Activated CD4-positive, alpha-beta T cell treated with anti-CD3 and anti-CD28 coated beads, Interleukin-2, Interleukin-6, amounts not matched to agents 100 ng/mL and 50 ng/mL, durations not matched to agents 16 hours and 8 hours (primary cell): ENCODE measurements at regions not wholly inside any gene's neighbourhood (a gene's known extent, or its start where the extent isn't known, plus 50 kb on each side); places are given as distances from the start of the nearest gene placed in this dataset.

Experiments
- DNase-seq: peaks from one replicate; pipeline ENCODE4 v3.0.0-alpha.2; 2020

- no peak for DNase-seq
These were observed 78.5 kb upstream of the BHLHE23 start for GRCh38 chr20:63085151-63085861.

GRCh38 chr20:63084563-63084927 is 77.8 kb upstream of the BHLHE23 start:
- DNase-seq = no peak

- DNase-seq = no peak
These were observed 77.2 kb upstream of the BHLHE23 start for GRCh38 chr20:63083831-63084562.

- no peak for DNase-seq
These were observed 76.4 kb upstream of the BHLHE23 start for GRCh38 chr20:63082939-63083735.

- DNase-seq = peak; percentile 23
These were observed 75.7 kb upstream of the BHLHE23 start for GRCh38 chr20:63082308-63082938.

GRCh38 chr20:63081831-63082230 is 75.1 kb upstream of the BHLHE23 start:
- DNase-seq = no peak

- DNase-seq = no peak
These were observed 74.6 kb upstream of the BHLHE23 start for GRCh38 chr20:63081351-63081750.

- no peak for DNase-seq
These were observed 74.0 kb upstream of the BHLHE23 start for GRCh38 chr20:63080811-63081210.

- DNase-seq = no peak
These were observed 73.6 kb upstream of the BHLHE23 start for GRCh38 chr20:63080411-63080810.

GRCh38 chr20:63079971-63080370 is 73.2 kb upstream of the BHLHE23 start:
- no peak for DNase-seq

- no peak for DNase-seq
These were observed 70.9 kb upstream of the BHLHE23 start for GRCh38 chr20:63077705-63078104.

GRCh38 chr20:63076421-63076820 is 69.7 kb upstream of the BHLHE23 start:
- no peak for DNase-seq

- no peak for DNase-seq
These were observed 67.9 kb upstream of the BHLHE23 start for GRCh38 chr20:63074631-63075030.

- DNase-seq = no peak
These were observed 67.4 kb upstream of the BHLHE23 start for GRCh38 chr20:63074182-63074581.

GRCh38 chr20:63073738-63074065 is 66.9 kb upstream of the BHLHE23 start:
- DNase-seq = no peak

- DNase-seq = no peak
These were observed 66.4 kb upstream of the BHLHE23 start for GRCh38 chr20:63072991-63073737.

GRCh38 chr20:63072231-63072791 is 65.5 kb upstream of the BHLHE23 start:
- DNase-seq = no peak

- peak; percentile 10 for DNase-seq
These were observed 64.9 kb upstream of the BHLHE23 start for GRCh38 chr20:63071541-63072181.

GRCh38 chr20:63070771-63071540 is 64.2 kb upstream of the BHLHE23 start:
- no peak for DNase-seq

GRCh38 chr20:63070301-63070625 is 63.5 kb upstream of the BHLHE23 start:
- DNase-seq = no peak

- DNase-seq = no peak
These were observed 62.1 kb upstream of the BHLHE23 start for GRCh38 chr20:63068711-63069367.
